Pancreas (tissue), 10 donors: ENCODE measurements at regions not wholly inside any gene's neighbourhood (a gene's known extent, or its start where the extent isn't known, plus 50 kb on each side); places are given as distances from the start of the nearest gene placed in this dataset.

Source experiments
- ATAC-seq, 4 donors: fragments of 200-7000 bp; cut with Tn5 transposase; one replicate each; pipeline versions ENCODE4 v1.8.0 to v1.9.1; 2020; ENCODE audit warnings: mild to moderate bottlenecking in 4 of 4, moderate library complexity in 4 of 4
- DNase-seq, 6 donors: peaks; one replicate each; pipeline ENCODE4 v3.0.0-alpha.2; 2020
- FAIRE-seq: peaks from 2 replicates; lab custom pipeline; 2012; peaks lifted over from hg19 to GRCh38; lab: Jason Lieb, UNC
- H3K27ac ChIP-seq, 4 donors: fragments of 200-600 bp; sonication (generic); 1 replicate in 3 of 4; 2 replicates in 1 of 4; pipeline versions ENCODE4 v1.5.0 to v1.8.0; 2020
- H3K27me3 ChIP-seq, 4 donors: fragments of 200-600 bp; one replicate each; pipeline ENCODE4 v1.8.0; 2021
- H3K36me3 ChIP-seq, 3 donors: fragments of 200-600 bp; sonication (generic) in 1 of 3; one replicate each; pipeline versions ENCODE4 v1.5.0 to v1.8.0; 2020 to 2021
- H3K4me1 ChIP-seq, 3 donors: fragments of 200-600 bp; one replicate each; pipeline ENCODE4 v1.8.0; 2021
- H3K4me3 ChIP-seq, 4 donors: fragments of 200-600 bp; sonication (generic) in 2 of 4; one replicate each; pipeline versions ENCODE4 v1.5.0 to v1.8.0; 2020 to 2021
- H3K9me3 ChIP-seq, 4 donors: fragments of 200-600 bp; one replicate each; pipeline ENCODE4 v1.8.0; 2021
- CTCF ChIP-seq, 4 donors: fragments of 200-600 bp; sonication (generic) in 3 of 4; IDR thresholded peaks; one replicate each; pipeline versions ENCODE4 v1.5.0 to v1.8.0; 2021; ENCODE audit warnings: antibody characterized with exemption in 4 of 4
- WGBS, 2 donors: extraction: QIAGEN DNeasy Blood & Tissue Kit; methylation state at CpG; one replicate each; pipeline ENCODE4 v1.1.7; 2013; 5-methylcytosine and 5-hydroxymethylcytosine counted together
- intact Hi-C, 3 donors: fragments of 100-400 bp; cut with DNase I; formaldehyde crosslinking; loops; one replicate each; pipeline versions ENCODE4 v1.11.1 to v1.14.2; 2022
- donor health status: healthy with polysubstance abuse.
- donor health status: DM: no; HTN: no; CAD: no; lungs with moderate emphysema.
- donor health status: DM: no; HTN: no; CAD: no.
- donor health status: control.
- donor health status: control.
- donor health status: Bipolar disorder and iron deficiency.
- donor health status: DM: yes; HTN: yes; CAD: no.
- donor health status: DM: no; HTN: no; CAD: no.
- donor health status: DM: no; HTN: no; CAD: no.
- donor health status: DM: yes; HTN: yes; CAD: no.

- Histone ChIP-seq H3K9me3 (no peaks in the 10 kb centered on the region), H3K27me3 (no peaks in the 10 kb centered on the region), H3K4me3 (no peak overlapping the region), H3K36me3 (no peaks in the 10 kb centered on the region), H3K27ac (no peak overlapping the region), H3K4me1 (no peaks in the 10 kb centered on the region)
- no peak for ATAC-seq
- 67 to 71% methylated on average over 5 of the region's 5 CpGs for WGBS, 2 donors
- no peak for DNase-seq
- FAIRE-seq, result no peak
- intact Hi-C loops, result no loop called here
- no peak for TF ChIP-seq CTCF (IDR thresholded peaks at IDR 0.05)
These were observed 172.7 kb upstream of the GDF10 start for GRCh38 chr10:47127188-47127785.

GRCh38 chr10:47130491-47130890 is 169.5 kb upstream of the GDF10 start:
- intact Hi-C loops, result no loop called here
- FAIRE-seq (no peak), ATAC-seq (no peak), DNase-seq (no peak)
- no peak for TF ChIP-seq CTCF (IDR thresholded peaks at IDR 0.05)
- no peak overlapping the region for H3K27ac ChIP-seq
- H3K4me1 ChIP-seq, result no peaks in the 10 kb centered on the region
- no peaks in the 10 kb centered on the region for H3K9me3 ChIP-seq
- no peak overlapping the region for H3K4me3 ChIP-seq
- no peaks in the 10 kb centered on the region for H3K36me3 ChIP-seq
- no peaks in the 10 kb centered on the region for H3K27me3 ChIP-seq

GRCh38 chr10:47133871-47134570 is 166.0 kb upstream of the GDF10 start:
- ATAC-seq (no peak), DNase-seq (no peak), FAIRE-seq (no peak)
- no peaks in the 10 kb centered on the region for H3K4me1 ChIP-seq
- H3K36me3 ChIP-seq, result no peaks in the 10 kb centered on the region
- no peak for TF ChIP-seq CTCF (IDR thresholded peaks at IDR 0.05)
- intact Hi-C loops, result no loop called here
- H3K27me3 ChIP-seq, result no peaks in the 10 kb centered on the region
- 77 to 83% methylated on average over 6 of the region's 6 CpGs for WGBS, 2 donors
- H3K27ac ChIP-seq, result no peak overlapping the region
- H3K9me3 ChIP-seq, result no peaks in the 10 kb centered on the region
- H3K4me3 ChIP-seq, result no peak overlapping the region

- Histone ChIP-seq H3K4me3 (no peak overlapping the region), H3K36me3 (no peaks in the 10 kb centered on the region), H3K27me3 (no peaks in the 10 kb centered on the region), H3K9me3 (no peaks in the 10 kb centered on the region), H3K27ac (no peak overlapping the region), H3K4me1 (no peaks in the 10 kb centered on the region)
- 83 to 85% methylated on average over 3 of the region's 3 CpGs for WGBS, 2 donors
- intact Hi-C loops, result no loop called here
- no peak for TF ChIP-seq CTCF (IDR thresholded peaks at IDR 0.05)
- FAIRE-seq (no peak), DNase-seq (no peak), ATAC-seq (no peak)
These were observed 163.1 kb upstream of the GDF10 start for GRCh38 chr10:47136866-47137265.

GRCh38 chr10:47137311-47137851 is 162.6 kb upstream of the GDF10 start:
- 76% methylated on average over 5 of the region's 5 CpGs for WGBS, 2 donors
- Histone ChIP-seq H3K27me3 (no peaks in the 10 kb centered on the region), H3K4me3 (no peak overlapping the region), H3K9me3 (no peaks in the 10 kb centered on the region), H3K4me1 (no peaks in the 10 kb centered on the region), H3K27ac (no peak overlapping the region), H3K36me3 (no peaks in the 10 kb centered on the region)
- intact Hi-C loops, result no loop called here
- ATAC-seq (peak in 2 of 4 donors; percentile 51 to 54), FAIRE-seq (no peak), DNase-seq (no peak)
- no peak for TF ChIP-seq CTCF (IDR thresholded peaks at IDR 0.05)
